Common myeloid progenitor, CD34-positive (primary cell): ENCODE measurements at regions not wholly inside any gene's neighbourhood (a gene's known extent, or its start where the extent isn't known, plus 50 kb on each side); places are given as distances from the start of the nearest gene placed in this dataset.
"Not testable (repeated sequence)": the region's sequence is repeated elsewhere in the genome, so short reads cannot be mapped to it uniquely, and the experiment has no call there.

Source experiments
- CTCF ChIA-PET: fragments of 350-600 bp; sonication (Branson Sonifier 250); formaldehyde crosslinking; loops from one replicate; lab custom pipeline; 2021; ENCODE audit warnings: antibody characterized with exemption; lab: Charles Lee
- POLR2A ChIA-PET: fragments of 350-600 bp; sonication (Branson Sonifier 250); formaldehyde crosslinking; loops from one replicate; lab custom pipeline; 2021; ENCODE audit warnings: antibody characterized with exemption; lab: Charles Lee
- DNase-seq, 3 donors: peaks; one replicate each; pipeline versions ENCODE4 v3.0.0 to v3.0.0-alpha.2; 2013
- H3K27ac ChIP-seq, 2 experiments: 1 replicate in 1 of 2; 2 replicates in 1 of 2; pipeline ENCODE4 v1.7.0; 2013; ENCODE audit warnings: inconsistent platforms in 2 of 2, low read length in 2 of 2, mild to moderate bottlenecking in 2 of 2, low read depth in 1 of 2, moderate library complexity in 1 of 2; ENCODE audit not compliant: severe bottlenecking in 2 of 2, insufficient read depth in 1 of 2, poor library complexity in 1 of 2
- H3K27me3 ChIP-seq, 5 experiments: replicated peaks in 2 of 5; 1 replicate in 3 of 5; 2 replicates in 2 of 5; pipeline versions ENCODE4 v1.6.1 to v1.7.0; 2013; ENCODE audit warnings: low read length in 4 of 5, mild to moderate bottlenecking in 2 of 5, moderate library complexity in 2 of 5, inconsistent platforms in 1 of 5; ENCODE audit not compliant: insufficient read depth in 5 of 5, control insufficient read depth in 4 of 5
- H3K36me3 ChIP-seq, 4 experiments: 1 replicate in 2 of 4; 2 replicates in 2 of 4; pipeline versions ENCODE4 v1.6.1 to v1.7.0; 2013; ENCODE audit warnings: low read length in 3 of 4, control low read depth in 1 of 4, mild to moderate bottlenecking in 1 of 4; ENCODE audit not compliant: control insufficient read depth in 4 of 4, insufficient read depth in 4 of 4
- H3K4me1 ChIP-seq, 4 experiments: 1 replicate in 3 of 4; 2 replicates in 1 of 4; pipeline versions ENCODE4 v1.6.1 to v1.7.1; 2013; ENCODE audit warnings: low read length in 3 of 4, mild to moderate bottlenecking in 3 of 4, control low read depth in 1 of 4, inconsistent platforms in 1 of 4, moderate library complexity in 1 of 4; ENCODE audit not compliant: control insufficient read depth in 4 of 4, insufficient read depth in 4 of 4; ENCODE audit errors: control extremely low read depth in 1 of 4
- H3K4me3 ChIP-seq, 7 experiments: 1 replicate in 4 of 7; 2 replicates in 3 of 7; pipeline versions ENCODE4 v1.5.1 to v1.7.0; 2013; ENCODE audit warnings: mild to moderate bottlenecking in 7 of 7, low read length in 6 of 7, moderate library complexity in 6 of 7, inconsistent platforms in 2 of 7, low read depth in 2 of 7, control low read depth in 1 of 7; ENCODE audit not compliant: insufficient read depth in 4 of 7, control insufficient read depth in 1 of 7; ENCODE audit errors: extremely low read depth in 1 of 7
- H3K9me3 ChIP-seq, 5 experiments: 1 replicate in 4 of 5; 2 replicates in 1 of 5; pipeline versions ENCODE4 v1.6.1 to v1.7.1; 2013; ENCODE audit warnings: low read length in 4 of 5, mild to moderate bottlenecking in 2 of 5, inconsistent platforms in 1 of 5, low read depth in 1 of 5, moderate library complexity in 1 of 5; ENCODE audit not compliant: control insufficient read depth in 4 of 5, insufficient read depth in 2 of 5; ENCODE audit errors: control extremely low read depth in 1 of 5
- WGBS: methylation state at CpG from one replicate; pipeline ENCODE4 v1.1.5; 2013; ENCODE audit not compliant: insufficient coverage; 5-methylcytosine and 5-hydroxymethylcytosine counted together

DNA sequence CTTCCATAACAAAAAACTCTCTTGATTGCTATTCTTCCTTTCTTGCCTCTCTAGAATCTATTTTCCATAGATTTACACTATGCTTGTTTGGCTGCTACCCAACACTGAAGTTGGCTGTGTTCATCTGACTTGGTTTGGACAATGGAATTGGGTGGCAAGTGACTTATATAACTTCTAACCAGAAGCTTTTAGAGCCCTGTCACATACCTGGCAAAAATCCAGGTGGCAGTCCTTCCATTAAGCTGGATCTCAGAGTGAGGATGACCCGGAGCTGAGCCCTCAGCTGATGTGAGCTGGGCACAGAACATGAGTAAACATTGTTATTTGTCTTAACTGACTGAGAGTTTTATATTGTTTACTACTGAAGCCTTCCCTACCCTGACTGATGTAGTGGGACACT lies 225.7 kb downstream of the TLR4 start:
- Histone ChIP-seq H3K36me3 (no peaks in the 10 kb centered on the region), H3K27ac (no peak overlapping the region), H3K9me3 (no peaks in the 10 kb centered on the region), H3K4me1 (no peaks in the 10 kb centered on the region), H3K4me3 (no peak overlapping the region), H3K27me3 (peaks cover 0 to 2% (median 0%) of the 10 kb centered on the region in 5 experiments)
- no peak for DNase-seq
- CTCF ChIA-PET, result no interaction called here
- POLR2A ChIA-PET, result no interaction called here
- 80% methylated on average over 1 of the region's 1 CpG for WGBS

DNA sequence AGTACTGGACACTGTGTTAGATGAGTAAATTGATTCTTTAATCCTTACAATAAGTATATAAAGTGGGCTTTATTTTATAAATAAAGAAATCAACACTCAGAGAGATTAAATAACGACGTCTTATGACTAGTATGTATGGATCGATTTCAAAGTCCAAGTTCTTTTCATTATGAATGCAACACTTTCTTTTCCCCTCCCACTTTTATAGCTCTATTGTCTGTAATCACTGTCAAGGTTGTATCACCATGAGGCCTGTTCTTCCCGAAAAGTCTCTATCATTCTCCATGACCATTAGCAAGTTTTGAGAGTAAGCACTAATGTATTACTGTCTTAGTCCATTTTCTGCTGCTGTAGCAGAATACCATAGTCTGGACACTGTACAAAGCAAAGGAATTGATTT lies 228.4 kb downstream of the TLR4 start:
- POLR2A ChIA-PET, result no interaction called here
- H3K36me3 ChIP-seq, result no peaks in the 10 kb centered on the region
- H3K9me3 ChIP-seq, result no peaks in the 10 kb centered on the region
- CTCF ChIA-PET, result no interaction called here
- no peak overlapping the region for H3K4me3 ChIP-seq
- no peaks in the 10 kb centered on the region for H3K27me3 ChIP-seq
- H3K4me1 ChIP-seq, result no peaks in the 10 kb centered on the region
- H3K27ac ChIP-seq, result no peak overlapping the region
- WGBS, result 100% methylated on average over 1 of the region's 4 CpGs
- no peak for DNase-seq

DNA sequence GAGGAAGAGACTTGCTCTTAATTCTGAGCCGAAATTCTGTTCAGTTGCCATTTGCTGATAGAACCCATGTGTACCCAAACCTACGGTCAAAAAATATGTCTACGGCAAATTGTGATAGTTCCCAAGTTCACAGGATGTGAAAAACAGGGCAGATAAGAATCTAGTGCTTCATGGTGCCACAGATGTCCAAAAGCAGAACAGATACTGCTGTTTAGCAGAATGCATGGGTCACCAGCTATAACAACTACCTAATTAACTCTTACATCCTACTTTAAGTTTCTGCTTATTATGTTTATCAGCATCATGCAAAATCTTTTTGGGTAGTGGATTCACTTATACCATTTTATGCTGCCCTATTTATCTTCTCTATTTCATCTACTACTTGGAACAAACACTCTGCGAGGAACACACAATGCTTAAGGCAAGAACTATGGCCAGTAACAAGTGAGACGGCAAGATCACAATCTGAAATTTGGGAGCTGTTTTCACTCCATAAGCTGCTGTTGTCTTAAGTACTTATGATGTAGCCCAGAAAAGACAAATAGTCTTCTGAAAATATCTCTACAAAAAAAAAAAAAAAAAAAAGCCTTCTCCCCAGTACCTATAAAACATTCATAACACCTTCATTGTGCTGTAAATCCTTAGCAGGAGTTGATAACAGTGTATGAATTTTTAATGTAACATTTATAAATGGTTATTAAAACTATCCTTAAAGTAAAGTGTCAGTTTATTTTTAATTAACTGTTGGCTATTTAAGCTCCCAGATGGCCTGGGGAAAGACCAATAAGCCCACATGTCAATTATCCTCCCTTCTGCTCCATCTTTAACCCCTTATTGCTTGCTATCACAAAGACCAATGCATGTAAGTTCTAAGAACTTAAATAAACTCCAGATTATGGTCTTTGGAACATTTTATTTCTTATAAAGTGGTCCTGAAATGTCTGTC lies 232.3 kb downstream of the TLR4 start:
- H3K36me3 ChIP-seq, result no peaks in the 10 kb centered on the region
- H3K9me3 ChIP-seq, result no peaks in the 10 kb centered on the region
- DNase-seq, result peak in 1 of 3 donors; percentile 33
- no peak overlapping the region for H3K4me3 ChIP-seq
- no peak overlapping the region for H3K27ac ChIP-seq
- POLR2A ChIA-PET, result no interaction called here
- no peaks in the 10 kb centered on the region for H3K4me1 ChIP-seq
- CTCF ChIA-PET, result interaction anchor here (1.8 kb wide), 1 partner anchor 17 kb away, joined by 4 read pairs; no protein-coding TSS in a partner anchor
- H3K27me3 ChIP-seq, result no peaks in the 10 kb centered on the region
- 25% methylated on average over 4 of the region's 5 CpGs for WGBS

DNA sequence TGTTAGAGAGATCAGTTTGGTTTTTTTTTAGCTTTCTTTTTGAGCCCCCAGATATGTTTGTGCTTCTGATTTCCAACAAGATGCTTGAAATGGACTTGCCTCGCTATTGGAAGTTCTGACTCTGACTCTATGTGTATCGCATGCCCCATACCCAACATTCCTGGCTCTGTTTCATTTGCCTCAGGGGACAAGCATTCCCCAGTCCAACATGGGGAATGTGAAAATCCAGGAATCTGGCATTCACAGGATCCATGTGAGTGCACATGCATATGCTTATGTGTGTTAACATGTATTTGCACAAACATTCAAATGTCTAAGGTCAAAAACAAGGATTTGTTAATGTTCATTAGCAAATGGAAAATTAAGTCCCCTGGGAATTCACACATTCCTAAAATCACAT lies 233.9 kb downstream of the TLR4 start:
- POLR2A ChIA-PET, result no interaction called here

DNA sequence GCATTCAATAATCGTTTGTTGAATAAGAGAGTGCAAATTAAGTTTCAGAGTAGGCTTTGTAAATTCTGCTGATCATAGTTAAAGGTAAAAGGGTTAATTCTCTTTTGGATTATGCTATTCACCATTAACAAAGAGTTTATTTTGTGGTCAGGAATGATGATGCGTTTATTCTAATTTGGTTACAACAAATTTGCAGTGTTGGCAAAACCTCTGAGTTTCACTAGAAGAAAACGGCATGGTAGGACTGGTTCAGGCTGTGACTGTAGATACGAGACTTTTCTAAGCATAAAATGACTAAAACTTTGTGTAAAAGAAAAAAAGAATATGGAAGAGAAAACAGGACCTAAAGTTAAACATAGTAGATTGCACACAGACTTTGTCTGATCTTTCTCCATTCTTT lies 234.7 kb downstream of the TLR4 start:
- H3K4me1 ChIP-seq, result no peaks in the 10 kb centered on the region
- H3K27me3 ChIP-seq, result no peaks in the 10 kb centered on the region
- H3K36me3 ChIP-seq, result no peaks in the 10 kb centered on the region
- DNase-seq, result no peak
- no peak overlapping the region for H3K4me3 ChIP-seq
- POLR2A ChIA-PET, result no interaction called here
- CTCF ChIA-PET, result no interaction called here
- H3K9me3 ChIP-seq, result no peaks in the 10 kb centered on the region
- 94% methylated on average over 2 of the region's 4 CpGs for WGBS
- no peak overlapping the region for H3K27ac ChIP-seq

More for the DNA sequence above, 233.9 kb downstream of the TLR4 start:
- no peaks in the 10 kb centered on the region for H3K4me1 ChIP-seq
- no peak overlapping the region for H3K27ac ChIP-seq
- no peak overlapping the region for H3K4me3 ChIP-seq
- CTCF ChIA-PET, result no interaction called here
- 100% methylated on average over 1 of the region's 2 CpGs for WGBS
- H3K36me3 ChIP-seq, result no peaks in the 10 kb centered on the region
- H3K9me3 ChIP-seq, result no peaks in the 10 kb centered on the region
- no peaks in the 10 kb centered on the region for H3K27me3 ChIP-seq
- no peak for DNase-seq

DNA sequence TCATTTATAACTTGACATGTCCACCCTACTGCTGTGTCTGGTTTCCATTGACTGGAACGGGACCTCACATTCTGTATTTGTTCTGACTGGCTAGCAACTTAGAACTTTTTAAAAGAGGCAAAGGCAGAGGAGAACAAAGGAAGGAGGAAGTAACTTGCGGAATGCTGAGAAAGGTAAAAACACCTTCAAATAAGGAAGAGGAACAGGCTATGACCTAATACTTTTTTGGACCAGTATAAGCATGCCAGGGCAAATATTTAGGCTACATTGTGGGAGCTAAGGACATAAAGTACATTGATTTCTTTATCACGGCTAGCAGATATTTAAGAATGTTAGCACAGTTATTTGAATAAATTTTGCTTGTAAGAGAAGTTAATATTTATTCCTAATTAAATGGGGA lies 240.5 kb downstream of the TLR4 start:
- CTCF ChIA-PET, DNase-seq, H3K4me1 ChIP-seq, POLR2A ChIA-PET, H3K27me3 ChIP-seq, H3K4me3 ChIP-seq, H3K27ac ChIP-seq, H3K36me3 ChIP-seq, H3K9me3 ChIP-seq: not testable (repeated sequence)
- 100% methylated on average over 1 of the region's 3 CpGs for WGBS

DNA sequence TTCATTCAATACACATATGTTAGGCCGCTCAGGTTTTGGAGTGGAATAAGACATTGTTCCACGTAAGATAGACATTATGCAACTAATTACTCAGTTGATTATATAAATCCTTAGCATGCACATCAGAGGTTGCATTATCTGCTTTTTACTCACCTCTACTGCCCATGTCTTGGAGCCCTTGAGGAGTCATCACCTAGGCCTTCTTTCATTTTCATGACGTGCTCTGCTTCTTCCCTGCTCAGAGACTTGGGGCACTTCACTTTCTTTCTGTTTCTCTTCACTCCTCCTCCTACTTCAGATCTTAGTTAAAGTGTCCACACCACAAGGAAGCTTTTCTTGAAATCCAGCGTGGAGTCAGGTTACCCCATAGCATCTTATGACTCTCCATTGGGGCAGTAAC lies 241.1 kb downstream of the TLR4 start:
- POLR2A ChIA-PET, result no interaction called here
- Histone ChIP-seq H3K4me1 (no peaks in the 10 kb centered on the region), H3K27ac (no peak overlapping the region), H3K4me3 (no peak overlapping the region), H3K36me3 (no peaks in the 10 kb centered on the region), H3K27me3 (no peaks in the 10 kb centered on the region), H3K9me3 (no peaks in the 10 kb centered on the region)
- no peak for DNase-seq
- WGBS, result 91% methylated on average over 1 of the region's 4 CpGs
- CTCF ChIA-PET, result no interaction called here
